ENCODE measurements at regions not wholly inside any gene's neighbourhood (a gene's known extent, or its start where the extent isn't known, plus 50 kb on each side); places are given as distances from the start of the nearest gene placed in this dataset.

- Histone ChIP-seq H4K20me1 (replicated peaks in 1 of 2; ENCODE audit: control insufficient read depth in 1 of 2, insufficient read depth in 2 of 2, low read length in 2 of 2) (no peaks in the 10 kb centered on the region), H2AK5ac (ENCODE audit: low read depth, low read length) (no peak overlapping the region), H3K4ac (replicated peaks; ENCODE audit: insufficient read length, low read depth, low read length) (no peak overlapping the region), H2BK20ac (ENCODE audit: low read length) (no peak overlapping the region), H3K27me3 (replicated peaks in 1 of 4; ENCODE audit: control insufficient read depth in 3 of 4, extremely low read depth in 1 of 4, insufficient read depth in 3 of 4, low read length in 3 of 4) (peaks cover 0 to 1% (median 0%) of the 10 kb centered on the region in 4 experiments; a peak in 1 of 7 replicates), H2BK15ac (ENCODE audit: low read length) (no peak overlapping the region), H3K9me3 (ENCODE audit: insufficient read depth in 2 of 2, low read depth in 1 of 2, low read length in 1 of 2) (no peaks in the 10 kb centered on the region), H3K18ac (ENCODE audit: extremely low read depth, low read length) (no peak overlapping the region), H4K5ac (ENCODE audit: insufficient read length, low read depth, low read length) (no peak overlapping the region), H3K27ac (ENCODE audit: low read depth, low read length) (no peak overlapping the region), H3K9ac (replicated peaks in 1 of 4; ENCODE audit: extremely low read depth in 1 of 4, low read depth in 3 of 4, low read length in 3 of 4) (no peak overlapping the region), H3K23ac (ENCODE audit: insufficient read length) (no peak overlapping the region), H2BK120ac (replicated peaks; ENCODE audit: low read depth, low read length) (no peak overlapping the region), H3K4me1 (replicated peaks in 1 of 4; ENCODE audit: control insufficient read depth in 3 of 4, insufficient read depth in 4 of 4, low read length in 3 of 4) (no peaks in the 10 kb centered on the region), H3K79me1 (ENCODE audit: low read depth, low read length) (no peaks in the 10 kb centered on the region), H4K8ac (ENCODE audit: extremely low read depth, insufficient read depth, low read length) (no peak overlapping the region), H3K23me2 (ENCODE audit: low read depth, low read length) (no peaks in the 10 kb centered on the region; the same call in 1 of the 2 replicates), H2AFZ (ENCODE audit: low read length) (no peak overlapping the region), H3K36me3 (ENCODE audit: control insufficient read depth in 2 of 4, insufficient read depth in 4 of 4, low read length in 3 of 4) (no peaks in the 10 kb centered on the region), H3K79me2 (ENCODE audit: control insufficient read depth in 1 of 2, insufficient read depth in 2 of 2, low read length in 2 of 2) (no peaks in the 10 kb centered on the region), H3K56ac (replicated peaks; ENCODE audit: insufficient read length, low read depth, low read length) (no peak overlapping the region), H4K91ac (replicated peaks; ENCODE audit: insufficient read length, low read length) (no peak overlapping the region), H3K4me3 (ENCODE audit: extremely low read depth in 1 of 4, insufficient read depth in 2 of 4, low read depth in 3 of 4, low read length in 4 of 4) (no peak overlapping the region), H2BK5ac (ENCODE audit: low read depth, low read length) (no peak overlapping the region), H3K4me2 (ENCODE audit: insufficient read depth in 1 of 2, low read depth in 2 of 2, low read length in 2 of 2) (no peak overlapping the region), H2BK12ac (ENCODE audit: low read depth, low read length) (no peak overlapping the region), H3K14ac (ENCODE audit: insufficient read length) (no peak overlapping the region)
- FAIRE-seq = no peak
- TF ChIP-seq KDM1A (IDR thresholded peaks at IDR 0.05; ENCODE audit: borderline replicate concordance, low read length) = no peak
- TF ChIP-seq SP2 (IDR thresholded peaks at IDR 0.05; ENCODE audit: low read length) = no peak
- no peak for TF ChIP-seq YY1 (IDR thresholded peaks at IDR 0.05; ENCODE audit: low read depth, low read length)
- TF ChIP-seq CHD2 (IDR thresholded peaks at IDR 0.05; ENCODE audit: low read length) = no peak
- TF ChIP-seq EP300 (IDR thresholded peaks at IDR 0.05; ENCODE audit: borderline replicate concordance in 1 of 2, low read depth in 2 of 2, low read length in 2 of 2) = no peak
- TF ChIP-seq ATF2 (IDR thresholded peaks at IDR 0.05; ENCODE audit: low read length) = no peak
- TF ChIP-seq SUZ12 (IDR thresholded peaks at IDR 0.05; ENCODE audit: low read length) = no peak
- TF ChIP-seq JUN (IDR thresholded peaks at IDR 0.05; ENCODE audit: low read depth, low read length) = no peak
- TF ChIP-seq HDAC6 (IDR thresholded peaks at IDR 0.05; ENCODE audit: low read depth, low read length) = no peak
- no peak for TF ChIP-seq E2F6 (IDR thresholded peaks at IDR 0.05)
- TF ChIP-seq FOSL1 (IDR thresholded peaks at IDR 0.05; ENCODE audit: insufficient read depth, low read depth, low read length) = no peak
- TF ChIP-seq POLR2A (IDR thresholded peaks at IDR 0.05; ENCODE audit: control extremely low read depth in 1 of 2, low read depth in 2 of 2, low read length in 2 of 2) = no peak
- no peak for TF ChIP-seq SIX5 (IDR thresholded peaks at IDR 0.05; ENCODE audit: low read depth, low read length)
- WGBS, 2 experiments (ENCODE audit: extremely low coverage in 1 of 2, insufficient coverage in 1 of 2, insufficient read length in 1 of 2, insufficient replicate concordance in 2 of 2, low coverage in 1 of 2, low lambda C conversion rate in 2 of 2, missing lambda C conversion rate in 1 of 2) = 77% methylated on average over 2 of the region's 2 CpGs; no CpG with 5 or more reads in 1 of the 2 experiments
- POLR2A ChIA-PET (ENCODE audit: partially characterized antibody) = no interaction called here
- DNase-seq (ENCODE audit: low read depth in 1 of 2, low spot score in 2 of 2) = no peak
- CTCF ChIA-PET (ENCODE audit: partially characterized antibody) = no interaction called here
These were observed 274.1 kb downstream of the HACE1 start for GRCh38 chr6:104585646-104586045.

Measured in H1 (cell line).